ENCODE measurements at regions not wholly inside any gene's neighbourhood (a gene's known extent, or its start where the extent isn't known, plus 50 kb on each side); places are given as distances from the start of the nearest gene placed in this dataset.

- intact Hi-C loops (cut with DNase I), result no loop called here
- DNase-seq (ENCODE audit: missing footprints), result no peak
- no peak for ATAC-seq
Measured at GRCh38 chr22:47605886-47606285, 843.4 kb downstream of the TBC1D22A start.

DNA sequence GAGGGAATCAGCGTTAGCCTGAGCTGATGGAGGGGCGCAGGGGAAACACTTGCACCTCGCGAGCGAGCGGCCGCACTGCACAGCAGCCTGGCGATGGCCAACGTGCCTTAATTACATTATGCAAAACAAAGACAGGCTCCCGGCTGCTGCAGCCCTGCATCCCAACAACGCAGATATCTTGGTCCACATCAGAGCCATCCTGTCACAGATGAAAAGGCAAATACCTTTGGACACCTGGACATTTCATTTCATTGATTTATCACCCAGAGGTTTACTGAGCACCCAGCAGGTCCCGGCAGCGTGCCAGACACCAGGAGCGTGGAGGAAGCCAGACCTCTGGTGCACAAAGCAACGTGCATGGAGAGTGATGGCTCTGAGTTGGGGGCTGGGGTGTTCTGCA lies 843.0 kb downstream of the TBC1D22A start:
- no peak for ATAC-seq
- intact Hi-C loops (cut with DNase I), result no loop called here
- DNase-seq (ENCODE audit: missing footprints), result no peak

GRCh38 chr22:47604563-47604962 lies 842.1 kb downstream of the TBC1D22A start:
- ATAC-seq (no peak), DNase-seq (ENCODE audit: missing footprints) (no peak)
- intact Hi-C loops (cut with DNase I), result no loop called here

GRCh38 chr22:47602732-47603131 lies 840.3 kb downstream of the TBC1D22A start:
- intact Hi-C loops (cut with DNase I), result no loop called here
- DNase-seq (ENCODE audit: missing footprints) (no peak), ATAC-seq (no peak)

- intact Hi-C loops (cut with DNase I), result no loop called here
- DNase-seq (ENCODE audit: missing footprints), result no peak
- ATAC-seq, result no peak
Measured at GRCh38 chr22:47601666-47602065, 839.2 kb downstream of the TBC1D22A start.

GRCh38 chr22:47600791-47601625 lies 838.6 kb downstream of the TBC1D22A start:
- no peak for ATAC-seq
- intact Hi-C loops (cut with DNase I), result no loop called here

DNA sequence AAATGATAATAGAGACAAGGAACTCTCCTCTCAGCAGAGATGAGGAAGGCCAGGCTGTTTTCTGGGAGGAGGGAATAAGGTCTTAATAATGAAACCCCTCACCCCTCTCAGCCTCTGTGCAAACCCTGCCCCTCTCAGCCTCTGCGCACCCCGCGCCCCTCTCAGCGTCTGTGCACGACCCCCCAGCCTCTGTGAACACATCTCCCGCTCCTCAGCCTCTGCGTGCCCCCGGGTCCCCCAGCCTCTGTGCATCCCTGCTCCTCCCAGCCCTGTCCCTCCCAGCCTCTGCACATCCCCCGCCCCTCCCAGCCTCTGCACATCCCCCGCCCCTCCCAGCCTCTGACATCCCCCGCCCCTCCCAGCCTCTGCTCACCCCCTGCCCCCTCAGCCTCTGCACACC lies 837.8 kb downstream of the TBC1D22A start:
- intact Hi-C loops (cut with DNase I), result no loop called here
- DNase-seq (ENCODE audit: missing footprints) (no peak), ATAC-seq (no peak)

More at GRCh38 chr22:47600791-47601625, 838.6 kb downstream of the TBC1D22A start:
- DNase-seq (ENCODE audit: missing footprints), result no peak

- intact Hi-C loops (cut with DNase I), result no loop called here
- no peak for ATAC-seq
- DNase-seq (ENCODE audit: missing footprints), result no peak
Measured at GRCh38 chr22:47599753-47600152, 837.3 kb downstream of the TBC1D22A start.

DNA sequence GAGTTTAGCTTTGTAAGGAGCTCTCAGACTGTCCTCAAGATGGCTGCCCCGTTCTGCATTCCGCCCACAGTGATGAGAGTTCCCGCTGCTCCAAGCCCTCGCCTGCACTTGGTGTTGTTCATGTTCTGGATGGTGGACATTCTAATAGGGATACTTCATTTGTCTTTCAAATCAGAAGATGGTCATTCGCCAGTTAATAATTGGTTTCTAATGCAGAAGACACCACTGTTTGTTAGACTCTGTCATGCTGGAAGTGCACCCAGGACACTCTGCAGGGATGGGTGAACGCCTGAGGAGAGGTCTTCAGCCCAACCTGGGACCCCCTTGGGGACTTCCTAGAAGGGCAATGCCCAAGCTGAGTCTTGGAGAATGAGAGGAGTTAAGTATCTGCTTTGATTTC lies 836.4 kb downstream of the TBC1D22A start:
- no peak for ATAC-seq
- DNase-seq (ENCODE audit: missing footprints), result no peak
- intact Hi-C loops (cut with DNase I), result no loop called here

- intact Hi-C loops (cut with DNase I), result no loop called here
Measured at GRCh38 chr22:47597041-47597440, 834.6 kb downstream of the TBC1D22A start.

DNA sequence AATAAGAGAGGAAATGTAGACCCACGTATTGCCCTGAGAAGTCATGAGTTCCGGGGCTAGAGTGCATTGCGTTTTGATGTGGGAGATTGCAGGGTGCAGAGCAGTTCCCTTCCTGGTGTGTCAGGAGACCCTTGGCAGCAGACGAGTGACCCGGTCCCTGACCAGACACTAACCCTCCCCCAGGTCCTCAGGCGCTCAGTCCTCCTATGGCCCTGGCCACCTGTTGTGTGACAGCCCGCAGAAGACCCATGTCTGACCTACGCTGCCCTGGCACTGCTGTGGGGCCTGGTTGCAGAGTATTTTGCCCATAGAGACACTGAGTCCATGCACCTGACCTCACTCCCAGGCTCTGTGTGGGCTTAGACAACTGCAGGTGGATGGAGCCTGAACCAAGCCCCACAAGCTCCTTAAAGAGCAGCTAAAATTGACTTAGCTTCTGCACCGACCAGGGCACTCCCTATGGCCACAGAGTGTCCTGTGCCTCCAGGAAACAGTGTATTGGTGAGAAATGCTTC lies 833.8 kb downstream of the TBC1D22A start:
- ATAC-seq, result no peak
- intact Hi-C loops (cut with DNase I), result no loop called here
- DNase-seq (ENCODE audit: missing footprints), result no peak

More at GRCh38 chr22:47597041-47597440, 834.6 kb downstream of the TBC1D22A start:
- ATAC-seq, result no peak
- DNase-seq (ENCODE audit: missing footprints), result no peak

- intact Hi-C loops (cut with DNase I), result no loop called here
- no peak for DNase-seq (ENCODE audit: missing footprints)
- no peak for ATAC-seq
Measured at GRCh38 chr22:47594836-47595521, 832.5 kb downstream of the TBC1D22A start.

DNA sequence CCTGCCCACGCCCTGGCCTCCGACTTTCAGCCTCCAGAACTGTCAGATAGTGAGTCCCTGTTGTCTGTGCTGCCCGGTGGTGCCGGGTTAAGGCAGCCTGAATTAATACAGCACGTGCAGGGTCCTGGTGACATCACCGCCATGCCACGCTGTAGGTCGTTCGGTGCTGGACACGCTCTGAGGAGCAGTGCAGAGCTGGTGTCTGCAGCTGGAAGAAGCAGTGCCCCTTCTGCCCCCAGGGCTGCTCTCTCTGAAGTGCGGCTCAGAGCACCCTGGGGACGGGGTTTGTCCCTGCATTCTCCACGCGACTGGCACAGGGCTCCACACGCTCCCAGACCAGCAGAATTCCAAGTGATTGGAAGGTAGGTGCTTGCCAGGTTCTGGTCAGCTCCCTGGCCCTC lies 831.5 kb downstream of the TBC1D22A start:
- ATAC-seq, result no peak
- intact Hi-C loops (cut with DNase I), result no loop called here
- no peak for DNase-seq (ENCODE audit: missing footprints)

- ATAC-seq (no peak), DNase-seq (ENCODE audit: missing footprints) (no peak)
- intact Hi-C loops (cut with DNase I), result no loop called here
Measured at GRCh38 chr22:47593291-47593690, 830.8 kb downstream of the TBC1D22A start.

DNA sequence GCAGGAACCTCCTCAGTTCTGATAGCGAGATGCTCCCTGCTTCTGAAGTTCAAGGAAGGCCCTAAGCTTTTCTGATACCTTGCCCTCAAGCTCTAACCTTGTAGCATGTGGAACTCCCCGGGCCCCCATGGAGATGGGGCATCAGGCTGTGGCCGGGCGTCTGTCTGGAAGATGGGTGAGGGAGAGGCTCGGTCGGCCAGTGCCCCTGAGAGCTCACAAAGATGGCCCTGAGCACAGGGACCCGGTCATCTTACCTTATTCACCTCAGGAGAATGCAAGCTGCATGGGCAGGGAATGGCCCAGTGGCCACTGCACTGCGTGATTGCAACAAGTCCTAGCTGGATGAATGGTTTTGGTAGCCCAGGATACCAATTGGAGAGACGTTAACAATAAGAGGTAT lies 830.3 kb downstream of the TBC1D22A start:
- intact Hi-C loops (cut with DNase I), result no loop called here
- DNase-seq (ENCODE audit: missing footprints), result no peak
- ATAC-seq, result no peak

DNA sequence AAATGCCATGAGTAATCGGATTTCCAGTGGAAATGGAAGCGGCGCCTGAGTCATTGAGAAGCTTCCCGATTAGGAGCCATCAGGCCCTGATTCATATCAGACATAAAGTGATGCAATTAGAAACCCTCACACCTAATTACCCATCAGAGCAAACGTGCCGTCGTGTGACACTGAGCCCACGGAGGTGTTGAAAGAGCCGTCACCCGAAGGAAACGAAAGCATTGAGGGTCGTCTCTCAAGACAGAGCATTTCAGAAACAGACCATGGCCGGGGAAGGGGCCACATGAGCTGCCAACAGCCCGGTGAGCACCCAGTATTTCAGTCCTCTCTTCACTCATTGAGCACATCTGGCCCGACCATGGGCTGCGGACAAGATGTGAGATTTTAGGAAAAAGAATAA lies 829.3 kb downstream of the TBC1D22A start:
- DNase-seq (ENCODE audit: missing footprints), result no peak
- no peak for ATAC-seq
- intact Hi-C loops (cut with DNase I), result no loop called here

GRCh38 chr22:47591016-47591415 lies 828.6 kb downstream of the TBC1D22A start:
- intact Hi-C loops (cut with DNase I), result no loop called here
- DNase-seq (ENCODE audit: missing footprints), result no peak
- no peak for ATAC-seq

DNA sequence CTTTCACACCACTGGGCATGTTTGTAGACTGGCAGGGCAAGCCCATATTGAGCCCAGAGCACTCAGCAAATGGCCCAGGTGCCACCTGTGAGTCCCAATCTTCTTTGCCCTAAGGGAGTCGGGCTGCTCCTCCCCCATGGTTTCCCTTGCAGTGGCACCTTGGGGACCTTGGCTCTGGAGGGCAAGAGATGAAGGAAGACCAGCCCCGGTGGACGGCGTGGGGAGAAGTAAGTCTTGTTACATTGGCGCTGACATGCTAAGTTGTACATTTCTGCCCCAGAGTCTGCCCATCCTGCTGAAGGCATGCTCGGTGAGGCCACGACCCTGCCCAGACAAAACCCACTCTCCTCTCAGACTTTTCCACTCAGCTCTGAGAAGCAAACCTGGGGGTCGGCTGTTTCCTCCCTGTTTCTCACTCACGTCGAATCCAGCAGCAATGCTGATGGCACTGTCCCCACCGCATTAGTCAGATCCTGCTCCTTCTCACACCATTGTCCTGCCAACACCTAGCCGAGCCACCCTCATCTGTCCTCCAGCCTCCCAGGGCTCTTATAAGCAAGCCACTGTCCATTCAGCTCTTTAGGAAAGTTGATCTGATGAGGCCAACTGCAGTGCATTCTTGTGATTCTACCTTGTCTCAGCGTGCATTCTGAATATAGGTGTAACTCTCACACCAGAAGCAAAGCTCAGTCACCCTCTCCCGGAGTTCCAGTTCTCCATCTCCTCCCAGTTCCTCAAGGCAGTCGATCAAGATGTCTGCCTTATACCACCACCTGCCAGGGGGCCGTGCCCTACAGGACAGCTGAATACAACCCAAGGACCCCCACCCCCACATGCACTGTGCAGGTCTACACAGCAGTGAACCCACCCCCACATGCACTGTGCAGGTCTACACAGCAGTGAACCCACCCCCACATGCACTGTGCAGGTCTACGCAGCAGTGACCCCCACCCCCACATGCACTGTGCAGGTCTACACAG lies 827.1 kb downstream of the TBC1D22A start:
- DNase-seq (ENCODE audit: missing footprints), result no peak
- no peak for ATAC-seq
- intact Hi-C loops (cut with DNase I), result no loop called here

DNA sequence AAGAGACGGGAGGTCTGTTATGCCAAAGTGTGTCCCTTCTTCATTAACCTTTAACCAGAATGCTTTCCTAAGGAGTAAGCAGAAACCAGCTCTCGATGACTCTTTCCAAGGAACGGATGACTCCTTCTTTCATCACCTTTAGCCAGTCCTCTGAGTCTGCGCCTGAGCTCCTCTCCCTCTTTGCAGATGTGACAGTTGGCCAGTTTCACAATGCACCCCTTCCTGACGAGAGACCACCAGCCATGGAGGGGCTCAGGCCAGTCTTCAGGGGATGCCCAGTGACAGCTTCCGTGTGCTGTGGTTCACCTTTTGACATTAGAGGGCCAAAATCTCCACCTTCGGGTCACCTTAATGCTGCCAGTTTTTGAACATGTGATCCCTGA lies 826.1 kb downstream of the TBC1D22A start:
- no peak for DNase-seq (ENCODE audit: missing footprints)
- no peak for ATAC-seq
- intact Hi-C loops (cut with DNase I), result no loop called here

Data from Right ventricle myocardium inferior (tissue), 1 donor.